NCI-H510A (cell line): ENCODE measurements at regions not wholly inside any gene's neighbourhood (a gene's known extent, or its start where the extent isn't known, plus 50 kb on each side); places are given as distances from the start of the nearest gene placed in this dataset.
"Not testable (repeated sequence)": the region's sequence is repeated elsewhere in the genome, so short reads cannot be mapped to it uniquely, and the experiment has no call there.

ENCODE experiments used
- DNase-seq: peaks from one replicate; lab custom pipeline; 2025; lab: John Stamatoyannopoulos, UW

DNA sequence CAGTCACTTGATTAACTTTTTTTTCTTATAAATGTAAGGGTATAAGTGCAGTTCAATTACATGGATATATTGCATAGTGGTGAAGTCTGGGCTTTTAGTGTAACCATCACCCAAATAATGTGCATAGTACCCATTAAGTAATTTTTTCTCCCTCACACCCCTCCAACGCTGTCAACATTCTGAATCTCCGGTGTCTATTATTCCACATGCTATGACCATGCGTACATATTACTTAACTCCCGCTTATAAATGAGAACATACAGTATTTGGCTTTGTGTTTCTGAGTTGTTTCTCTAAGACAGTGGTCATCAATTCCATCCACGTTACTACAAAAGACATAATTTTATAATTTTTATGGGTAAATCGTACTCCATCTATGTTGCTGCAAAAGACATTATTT lies 1191.1 kb downstream of the NCAM2 start:
- no peak for DNase-seq

DNA sequence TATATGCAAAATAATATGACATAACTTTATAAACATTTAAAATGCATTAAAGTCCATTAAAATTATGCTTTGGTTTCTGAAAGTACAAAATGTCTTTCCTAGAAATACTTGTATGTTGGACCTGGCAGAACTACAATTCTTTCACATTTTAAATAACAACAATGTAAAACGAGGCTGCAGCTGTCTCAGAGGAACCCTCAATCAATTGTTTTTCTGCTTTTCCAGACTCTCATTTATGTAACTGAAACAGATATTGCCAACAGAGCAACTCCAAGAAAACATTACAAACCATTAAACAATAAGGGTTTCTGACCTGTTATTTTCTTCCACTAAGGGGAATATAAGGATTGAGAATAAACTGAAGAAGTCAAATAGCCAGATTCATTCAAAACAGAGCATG lies 1193.4 kb downstream of the NCAM2 start:
- DNase-seq = no peak

DNA sequence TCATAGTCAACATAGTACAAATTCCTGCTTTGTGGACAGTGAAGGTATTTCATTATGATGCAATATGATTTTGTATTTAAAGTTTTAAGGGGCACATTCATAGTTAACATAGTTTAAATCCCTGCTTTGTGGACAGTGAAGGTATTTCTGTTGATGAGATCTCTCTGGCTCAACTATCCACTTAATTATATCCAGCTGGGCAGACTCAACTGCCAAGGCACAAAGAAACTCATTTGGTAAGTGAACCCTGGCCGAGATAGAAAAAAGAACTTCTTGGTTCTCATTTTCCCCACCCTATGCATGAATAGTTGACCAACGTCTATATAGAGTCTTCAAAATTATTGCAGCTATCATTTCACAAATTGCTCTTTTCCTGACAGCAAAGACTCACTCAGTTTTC lies 1194.6 kb downstream of the NCAM2 start:
- no peak for DNase-seq

DNA sequence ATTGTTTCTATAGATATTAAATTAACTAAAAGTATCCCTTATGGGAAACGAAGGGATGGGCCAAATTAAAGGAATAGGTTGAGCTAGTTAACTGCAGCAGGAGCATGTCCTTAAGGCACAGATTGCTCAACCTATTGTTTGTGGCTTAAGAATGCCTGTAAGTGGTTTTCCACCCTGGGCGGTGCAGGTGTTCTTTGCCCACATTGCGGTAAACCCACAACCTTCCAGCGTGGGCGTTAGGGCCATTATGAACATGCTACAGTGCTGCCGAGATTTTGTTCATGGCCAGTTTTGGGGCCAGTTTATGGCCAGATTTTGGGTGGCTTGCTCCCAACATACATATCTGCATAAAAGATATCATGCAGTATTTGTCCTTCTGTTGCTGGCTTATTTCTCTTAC lies 1196.8 kb downstream of the NCAM2 start:
- DNase-seq = not testable (repeated sequence)

DNA sequence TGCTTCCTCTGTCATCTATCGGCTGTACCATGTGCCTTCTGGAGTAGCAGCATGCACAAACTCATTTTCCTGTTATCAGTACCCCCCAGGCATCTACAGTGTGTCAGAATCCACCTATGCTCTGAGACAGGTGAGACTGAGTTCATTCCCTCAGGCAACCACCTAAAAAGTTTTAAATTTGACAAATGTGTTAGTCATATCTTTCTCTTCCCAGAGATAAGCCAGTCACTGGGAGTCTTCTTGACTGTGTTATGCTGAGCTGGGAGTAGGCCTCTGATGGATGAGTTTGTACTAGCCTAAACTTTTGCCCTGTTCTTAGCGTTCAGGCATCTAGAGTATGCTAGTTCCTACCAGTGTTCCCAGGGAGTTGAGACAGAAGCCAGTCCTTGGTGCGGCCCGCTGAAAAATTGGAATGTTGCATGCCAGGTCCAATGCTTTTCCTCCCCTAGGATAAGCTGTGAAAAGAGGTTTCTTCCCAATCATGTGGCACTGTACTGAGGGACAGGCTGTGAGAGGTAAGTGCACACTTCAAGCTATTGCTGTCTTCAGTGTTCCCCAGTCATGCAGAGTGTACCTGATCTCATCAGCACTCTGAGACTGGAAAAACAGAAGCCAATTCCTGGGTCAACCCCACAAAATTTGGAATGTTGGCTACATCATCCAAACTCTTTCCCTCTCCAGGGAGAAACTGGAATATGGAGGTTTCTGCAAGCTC lies 1202.3 kb downstream of the NCAM2 start:
- DNase-seq = no peak

DNA sequence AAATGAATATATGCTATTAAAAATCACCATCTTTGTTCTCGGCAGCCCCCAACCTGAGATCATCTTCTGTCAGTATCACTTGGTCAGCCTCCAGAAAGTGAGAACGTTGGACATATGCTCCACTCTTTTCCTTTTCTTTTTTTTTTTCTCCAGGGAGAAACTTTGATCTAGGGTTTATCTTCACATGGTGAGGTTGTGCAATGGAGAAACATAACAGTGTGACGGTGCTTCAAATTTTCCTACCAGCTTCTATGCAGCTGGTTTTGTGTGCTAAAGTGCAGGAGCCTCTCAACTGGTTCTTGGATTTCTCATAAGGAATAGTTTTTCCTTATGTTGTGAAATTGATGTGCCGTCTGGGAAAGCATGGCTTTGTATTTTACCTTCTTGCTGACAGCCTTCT lies 1202.9 kb downstream of the NCAM2 start:
- DNase-seq = no peak

DNA sequence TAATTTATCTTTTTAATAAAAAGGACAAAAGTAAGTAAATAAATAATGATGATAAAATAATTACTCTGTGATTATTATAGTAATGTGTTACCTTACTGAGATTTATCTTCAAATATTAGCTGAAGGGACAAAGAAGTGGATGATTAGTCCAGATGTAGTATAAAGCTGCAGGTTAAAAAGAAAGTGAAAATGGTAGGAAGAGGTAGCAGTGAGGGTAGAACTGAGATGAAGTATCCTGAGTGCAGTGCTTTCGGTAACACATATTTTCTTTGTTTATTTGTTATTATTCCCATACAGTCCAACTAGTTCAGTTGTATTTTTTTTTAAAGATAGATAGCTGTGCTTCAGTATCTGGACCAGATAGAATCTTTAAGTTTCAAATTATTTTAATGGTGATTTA lies 1203.5 kb downstream of the NCAM2 start:
- DNase-seq = no peak

DNA sequence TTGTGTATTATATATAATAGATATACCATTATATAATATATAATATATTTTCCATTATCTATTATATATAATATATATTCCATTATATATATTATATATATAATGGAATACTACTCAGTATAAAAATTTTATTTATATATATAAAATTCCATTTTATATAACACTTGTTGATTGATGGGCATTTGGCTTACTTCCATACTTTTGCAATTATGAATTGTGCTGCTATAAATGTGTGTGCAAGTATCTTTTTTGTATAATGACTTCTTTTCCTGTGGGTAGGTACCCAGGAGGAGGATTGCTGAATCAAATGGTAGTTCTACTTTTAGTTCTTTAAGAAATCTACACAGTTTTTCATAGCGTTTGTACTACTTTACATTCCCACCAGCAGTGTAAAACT lies 1211.1 kb downstream of the NCAM2 start:
- no peak for DNase-seq

DNA sequence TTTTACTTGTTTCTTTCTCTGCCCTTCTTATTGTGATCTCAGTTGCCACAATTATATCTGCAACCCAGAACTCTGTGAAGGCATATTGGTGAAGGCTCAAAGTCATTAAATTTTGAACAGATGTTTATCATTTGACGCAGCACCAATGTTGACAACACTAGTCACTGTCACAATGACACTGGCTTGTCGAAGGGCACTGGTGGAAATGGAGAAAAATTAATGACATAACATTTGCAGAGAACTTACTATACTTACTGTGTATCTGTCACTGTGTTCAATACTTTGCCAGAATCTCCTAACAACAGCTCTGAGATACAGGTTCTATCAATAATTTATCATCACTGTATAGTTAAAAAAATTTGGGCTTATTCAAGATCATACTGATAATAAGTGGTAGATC lies 1213.7 kb downstream of the NCAM2 start:
- DNase-seq = no peak

DNA sequence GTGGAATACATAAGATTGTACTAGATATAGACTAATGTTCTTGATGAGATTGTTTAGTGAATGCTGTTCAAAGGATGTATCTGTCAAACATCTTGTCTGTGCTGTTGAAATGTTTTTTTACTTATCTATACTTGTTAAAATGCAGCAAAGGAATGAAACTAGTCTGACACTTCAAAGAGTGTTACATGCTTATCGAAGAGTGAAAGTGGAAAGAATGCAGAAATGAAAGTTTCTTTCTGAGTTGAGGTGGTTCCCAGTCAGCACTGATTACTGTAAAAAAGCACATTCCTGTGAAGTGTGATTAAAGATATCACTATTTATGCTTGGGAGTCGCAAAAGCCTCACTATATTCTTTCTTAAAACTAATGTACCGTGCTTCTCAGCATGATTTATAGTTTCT lies 1225.2 kb downstream of the NCAM2 start:
- no peak for DNase-seq

DNA sequence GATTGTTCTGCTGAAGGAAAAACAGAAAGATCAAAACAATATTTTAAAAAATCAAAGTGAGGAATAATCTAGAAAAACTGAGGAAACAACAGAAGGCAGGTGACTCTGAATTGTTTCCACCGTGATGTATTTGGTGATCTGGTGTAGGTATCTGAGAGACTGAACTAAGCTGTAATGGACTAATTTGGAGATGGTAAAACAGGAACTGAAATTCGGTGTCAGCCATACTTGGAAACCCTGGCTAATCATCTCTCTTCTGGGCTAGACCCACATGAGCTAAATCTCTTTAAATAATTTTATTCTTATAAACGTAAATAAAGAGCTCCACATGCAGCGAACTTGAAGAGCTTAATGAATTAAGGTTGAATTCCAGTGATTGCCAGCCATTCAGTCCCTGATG lies 1226.1 kb downstream of the NCAM2 start:
- DNase-seq = no peak

DNA sequence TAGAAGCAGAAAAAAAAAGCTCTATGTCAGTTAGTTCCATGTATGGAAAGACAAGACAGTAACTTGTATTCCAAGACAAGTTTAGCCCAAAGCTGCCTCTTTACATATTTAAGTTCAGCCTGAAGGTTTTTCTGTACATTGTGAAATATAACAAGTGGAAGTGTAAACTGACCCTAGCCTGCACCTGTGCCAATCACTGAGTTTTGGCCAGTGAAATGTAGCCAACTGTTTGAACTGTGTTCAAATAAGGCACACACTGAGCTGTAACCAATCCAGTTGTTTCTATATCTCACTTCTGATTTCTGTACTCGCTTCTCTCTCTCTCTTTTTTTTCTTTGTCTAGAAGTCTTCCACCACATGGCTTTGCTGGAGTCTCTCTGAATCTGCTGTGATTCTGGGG lies 1227.1 kb downstream of the NCAM2 start:
- DNase-seq = no peak

DNA sequence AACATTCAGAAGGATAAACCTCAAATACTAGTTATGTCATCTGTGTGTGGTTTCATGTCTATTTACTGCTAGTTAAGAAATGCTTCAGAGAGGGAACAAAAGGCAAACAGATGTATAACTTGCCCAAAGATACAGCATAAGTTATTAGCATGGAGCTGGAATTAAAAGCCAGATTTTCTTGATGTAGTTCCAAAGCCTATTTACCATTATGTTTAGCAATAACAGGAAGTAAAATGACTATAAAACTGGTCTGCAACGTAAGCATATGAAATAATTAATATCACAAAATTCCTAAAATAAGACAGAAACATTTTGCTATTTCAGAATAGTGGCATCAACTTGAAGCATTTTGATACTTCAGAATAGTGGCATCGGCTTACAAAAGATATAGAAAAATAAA lies 1232.8 kb downstream of the NCAM2 start:
- DNase-seq = no peak

DNA sequence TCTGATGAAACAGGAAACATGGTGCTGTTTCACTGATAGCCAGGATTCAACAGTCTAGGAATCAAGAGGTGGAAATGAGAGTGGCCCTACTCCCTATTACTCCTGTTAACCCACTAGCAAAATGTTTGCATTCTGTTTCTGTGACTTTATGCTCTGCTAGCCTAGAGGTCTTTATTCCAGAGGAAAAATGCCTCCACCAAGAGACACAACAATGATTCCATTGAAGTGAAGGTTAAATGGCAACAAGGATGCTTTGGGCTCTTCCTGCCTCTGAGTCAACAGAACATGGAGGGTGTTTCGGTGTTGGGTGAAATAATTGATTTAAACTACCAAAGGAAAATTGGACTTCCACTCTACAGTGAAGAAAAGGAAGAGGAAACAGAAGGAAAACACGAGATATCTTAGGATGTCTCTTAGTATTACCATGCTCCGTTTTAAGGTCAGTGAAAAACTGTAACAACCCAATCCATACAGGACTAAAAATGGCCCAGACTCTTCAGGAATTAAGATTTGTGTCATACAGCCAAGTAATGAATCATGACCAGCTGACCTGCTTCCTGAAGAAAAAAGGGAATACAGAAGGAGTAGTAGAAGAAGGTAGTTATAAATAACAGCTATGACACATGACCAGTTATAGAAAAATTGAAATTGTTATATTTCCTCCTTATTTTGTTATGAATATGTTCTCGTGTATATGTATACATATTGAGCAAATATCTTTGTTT lies 1237.8 kb downstream of the NCAM2 start:
- DNase-seq = no peak

DNA sequence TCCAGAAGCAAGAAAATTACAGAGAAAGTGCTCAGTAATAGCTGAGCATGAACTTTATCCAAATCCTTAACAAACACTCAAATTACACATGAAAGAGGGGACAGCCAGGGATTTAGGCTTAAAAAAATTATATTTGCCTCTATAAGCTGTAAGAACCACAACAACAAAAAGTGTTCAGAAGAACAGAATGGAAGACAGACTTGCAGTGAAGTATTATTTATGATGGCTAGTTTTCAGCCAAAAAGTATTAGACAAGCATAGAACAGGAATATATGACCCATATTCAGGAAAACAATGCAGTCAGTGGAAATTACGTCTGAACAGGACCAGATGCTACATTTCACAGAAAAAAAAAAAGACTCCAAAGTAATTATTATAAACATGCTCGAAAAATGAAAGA lies 1246.3 kb downstream of the NCAM2 start:
- DNase-seq = no peak

DNA sequence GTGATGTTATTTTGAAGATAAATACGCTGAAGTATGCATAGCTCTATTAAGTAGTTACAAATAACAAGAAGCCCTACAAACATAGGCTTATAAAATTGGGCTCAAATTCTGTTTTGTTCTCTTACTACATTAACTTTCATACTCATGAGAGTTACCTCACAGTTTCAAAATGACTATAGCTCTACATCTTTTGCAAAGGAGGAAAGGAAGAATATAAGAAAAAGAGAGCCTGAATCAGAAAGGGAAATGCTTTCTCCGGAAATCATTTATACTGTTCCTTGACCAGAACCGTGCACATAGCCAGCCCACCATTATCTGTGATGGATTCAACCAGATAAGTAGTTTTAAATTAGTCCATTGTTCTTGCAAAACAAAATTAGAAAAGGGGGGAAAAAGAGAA lies 1252.1 kb downstream of the NCAM2 start:
- DNase-seq = no peak

DNA sequence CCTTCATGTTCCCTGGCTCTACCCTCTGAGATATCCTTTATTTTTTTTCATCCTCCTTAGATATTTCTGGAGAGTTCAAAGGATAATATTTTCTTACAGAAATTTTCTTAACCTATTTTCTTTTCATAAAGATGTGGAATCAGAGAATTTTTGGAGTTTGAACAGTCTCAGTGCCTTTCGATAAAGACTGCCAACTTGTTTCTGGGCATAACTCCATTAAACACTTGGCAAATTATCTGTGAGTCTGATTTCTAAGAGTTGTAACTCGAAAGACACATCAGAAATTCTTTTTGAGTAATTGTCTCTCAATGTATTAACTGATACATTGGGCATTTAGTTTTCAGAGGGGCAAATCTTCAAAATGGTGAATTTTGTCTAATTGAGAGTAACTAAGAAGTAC lies 1255.6 kb downstream of the NCAM2 start:
- DNase-seq = no peak

DNA sequence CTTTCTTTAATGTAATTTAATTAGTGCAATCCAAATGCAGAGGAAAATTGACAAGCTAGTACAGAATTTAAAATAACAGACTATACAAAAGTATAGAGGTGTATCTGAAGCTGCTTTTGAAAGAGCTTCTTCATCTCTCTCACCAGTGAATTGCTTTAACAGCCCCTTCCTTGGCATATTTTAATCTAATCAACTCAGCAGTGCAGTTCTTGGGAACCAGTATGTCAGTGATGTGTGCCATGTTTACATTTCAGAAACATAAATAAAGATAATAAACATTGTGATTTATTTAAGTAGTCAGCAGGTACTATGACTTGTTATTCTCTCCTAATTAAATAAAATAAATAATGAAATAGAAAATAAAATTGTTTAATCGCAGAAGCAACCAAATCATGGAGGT lies 1260.6 kb downstream of the NCAM2 start:
- no peak for DNase-seq

DNA sequence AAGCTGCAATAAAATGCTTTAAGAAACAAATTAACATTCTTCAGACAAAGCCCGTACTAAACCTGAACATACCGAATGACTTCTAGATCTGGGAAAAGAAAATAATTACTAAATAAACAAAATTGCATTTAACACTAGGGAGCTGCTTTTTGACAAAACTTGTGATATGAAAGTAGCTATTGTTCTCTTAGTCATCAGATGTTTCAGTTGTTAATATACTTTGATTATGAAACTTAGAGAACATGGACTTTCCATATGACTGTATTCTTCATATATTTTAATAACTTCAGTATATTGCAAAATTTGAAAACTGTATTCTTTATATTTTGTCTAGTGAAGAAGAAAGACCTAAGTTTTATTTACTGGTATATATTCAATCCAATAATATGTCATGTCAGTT lies 1262.1 kb downstream of the NCAM2 start:
- DNase-seq = no peak

DNA sequence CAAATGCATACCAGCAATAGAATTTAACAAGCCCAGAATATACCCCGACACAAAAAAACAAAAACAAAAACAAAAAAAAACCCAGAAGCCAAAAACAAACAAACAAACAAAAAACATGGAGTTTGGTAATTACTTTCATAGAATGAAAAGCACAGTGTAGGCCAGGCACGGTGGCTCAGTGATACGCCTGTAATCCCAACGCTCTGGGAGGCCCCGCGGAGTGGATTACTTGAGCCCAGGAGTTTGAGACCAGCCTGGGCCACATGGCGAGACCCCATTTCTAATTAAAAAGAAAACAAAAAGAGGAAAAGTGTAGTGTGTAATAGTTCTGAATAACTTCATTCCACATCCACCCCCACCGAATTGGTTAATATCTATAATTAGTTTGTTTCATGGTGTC lies 1265.7 kb downstream of the NCAM2 start:
- no peak for DNase-seq

DNA sequence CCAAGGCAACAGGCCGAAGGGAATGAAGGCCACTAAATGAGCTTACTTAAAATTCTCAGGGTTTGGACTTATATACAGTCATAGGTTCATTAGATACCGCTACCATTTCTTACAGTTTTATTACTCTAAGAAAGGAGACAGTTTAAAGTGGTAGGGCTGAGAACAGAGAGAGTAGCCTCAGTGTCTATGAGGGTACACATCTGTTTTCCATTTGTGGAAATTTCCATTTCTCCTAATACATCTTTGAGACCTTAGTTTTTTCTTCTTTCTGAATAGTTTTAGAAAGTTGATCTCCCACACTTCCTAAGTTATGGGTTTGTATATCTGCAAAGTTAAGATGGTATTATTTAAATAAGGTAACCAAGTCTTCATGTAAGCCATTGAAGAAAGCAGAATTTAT lies 1279.1 kb downstream of the NCAM2 start:
- DNase-seq = no peak

DNA sequence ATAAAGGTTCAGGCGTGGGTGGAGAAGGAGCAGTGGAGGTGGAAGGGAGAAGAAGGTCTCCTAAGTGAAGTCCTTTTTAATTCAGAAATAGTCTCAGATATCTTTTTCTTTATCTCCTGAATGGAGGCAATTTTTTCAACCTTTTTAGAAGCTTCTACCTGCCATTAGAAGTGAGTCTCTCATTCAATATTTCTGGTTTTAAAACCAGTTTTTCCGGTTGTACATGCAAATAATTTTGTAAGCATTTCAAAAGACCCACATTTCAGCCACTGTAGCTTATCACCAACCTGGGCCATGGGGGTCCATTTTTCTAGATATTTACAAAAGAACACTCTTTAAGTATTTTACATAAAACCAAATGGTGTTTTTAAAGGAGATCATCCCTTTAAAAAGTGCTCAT lies 1280.2 kb downstream of the NCAM2 start:
- no peak for DNase-seq

DNA sequence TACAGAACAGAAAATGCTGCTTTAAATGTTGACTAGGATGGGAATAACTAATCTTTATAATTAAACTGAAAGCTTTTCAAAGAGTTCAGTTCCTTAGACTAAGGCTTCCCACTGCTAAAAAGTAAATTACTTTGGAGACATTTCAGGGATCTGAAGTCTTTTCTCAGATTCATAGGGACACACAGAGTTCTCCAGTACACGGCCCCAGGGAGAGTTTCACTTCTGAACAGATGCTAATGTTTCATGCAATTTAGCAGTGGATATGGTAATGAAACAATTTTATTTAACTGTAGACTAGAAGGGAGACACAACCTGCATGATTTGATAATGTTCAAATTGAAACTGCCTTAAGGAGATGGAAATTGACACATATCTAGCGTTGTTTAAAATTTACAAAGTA lies 1282.6 kb downstream of the NCAM2 start:
- DNase-seq = no peak

DNA sequence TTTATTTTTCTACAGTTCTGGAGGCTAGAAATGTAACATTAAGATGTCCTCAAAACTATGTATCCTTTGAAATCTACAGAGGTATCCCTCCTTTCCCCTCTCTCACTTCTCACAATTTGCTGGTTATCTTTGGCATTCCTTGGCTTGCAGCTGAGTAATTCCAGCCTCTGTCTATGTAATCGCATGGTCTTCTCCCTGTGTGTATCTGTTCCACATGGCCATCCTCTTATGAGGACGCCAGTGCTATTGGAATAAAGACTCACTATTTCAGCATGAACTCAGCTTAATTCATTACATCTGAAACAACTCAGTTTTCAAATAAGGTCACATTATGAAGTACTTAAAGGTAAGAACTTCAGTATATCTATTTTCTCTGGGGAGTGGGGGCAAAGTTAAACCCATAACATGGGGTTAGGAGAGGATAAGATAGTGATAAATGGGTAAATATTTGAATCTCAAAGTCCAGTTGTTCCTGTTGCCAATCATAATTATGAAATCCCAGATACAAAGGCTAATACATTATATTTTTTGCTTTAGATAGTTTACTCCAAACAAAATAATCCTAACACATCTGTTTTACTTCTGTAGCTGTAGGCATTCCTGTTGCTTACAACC lies 1290.8 kb downstream of the NCAM2 start:
- no peak for DNase-seq
